HEK293 (cell line): ENCODE measurements at regions not wholly inside any gene's neighbourhood (a gene's known extent, or its start where the extent isn't known, plus 50 kb on each side); places are given as distances from the start of the nearest gene placed in this dataset.
A peak's percentile ranks its signal among the peaks of the same experiment; 100 is the strongest.

Source experiments
- FEZF1 ChIP-seq: fragments of 450-650 bp; formaldehyde crosslinking; IDR thresholded peaks from 2 replicates; pipeline ENCODE4 v1.5.1; 2016; ENCODE audit warnings: missing biosample characterization, missing genetic modification characterization
- KLF16 ChIP-seq: fragments of 450-650 bp; formaldehyde crosslinking; IDR thresholded peaks from 2 replicates; pipeline ENCODE4 v1.5.1; 2017; ENCODE audit warnings: missing biosample characterization, missing genetic modification characterization
- KLF8 ChIP-seq: fragments of 450-650 bp; formaldehyde crosslinking; IDR thresholded peaks from 2 replicates; pipeline ENCODE4 v1.5.1; 2016; ENCODE audit warnings: missing biosample characterization, missing genetic modification characterization
- OSR2 ChIP-seq: fragments of 450-650 bp; formaldehyde crosslinking; IDR thresholded peaks from 2 replicates; pipeline ENCODE4 v1.5.1; 2016; ENCODE audit warnings: missing biosample characterization, missing genetic modification characterization
- PATZ1 ChIP-seq: fragments of 450-650 bp; formaldehyde crosslinking; IDR thresholded peaks from 2 replicates; pipeline ENCODE4 v1.5.1; 2016; ENCODE audit warnings: missing biosample characterization, missing genetic modification characterization
- REPIN1 ChIP-seq: fragments of 450-650 bp; formaldehyde crosslinking; IDR thresholded peaks from 2 replicates; pipeline ENCODE4 v1.5.1; 2017; ENCODE audit warnings: missing biosample characterization, missing genetic modification characterization, low read depth
- SP7 ChIP-seq: fragments of 450-650 bp; formaldehyde crosslinking; IDR thresholded peaks from 2 replicates; pipeline ENCODE4 v1.5.1; 2016; ENCODE audit warnings: missing biosample characterization, missing genetic modification characterization
- TRIM28 ChIP-seq: IDR thresholded peaks from 2 replicates; pipeline ENCODE4 v1.6.1; 2011; ENCODE audit warnings: low read length, control low read depth, borderline replicate concordance
- WT1 ChIP-seq: fragments of 450-650 bp; formaldehyde crosslinking; IDR thresholded peaks from 2 replicates; pipeline ENCODE4 v1.5.1; 2016; ENCODE audit warnings: missing biosample characterization, missing genetic modification characterization
- ZBTB17 ChIP-seq: fragments of 450-650 bp; formaldehyde crosslinking; IDR thresholded peaks from 2 replicates; pipeline ENCODE4 v1.5.1; 2016; ENCODE audit warnings: missing biosample characterization, missing genetic modification characterization
- ZBTB8A ChIP-seq: fragments of 450-650 bp; formaldehyde crosslinking; IDR thresholded peaks from 2 replicates; pipeline ENCODE4 v1.5.1; 2016; ENCODE audit warnings: missing biosample characterization, missing genetic modification characterization
- ZFP69B ChIP-seq: fragments of 450-650 bp; formaldehyde crosslinking; IDR thresholded peaks from 2 replicates; pipeline ENCODE4 v1.5.1; 2016; ENCODE audit warnings: missing biosample characterization, missing genetic modification characterization
- ZNF146 ChIP-seq: fragments of 450-650 bp; formaldehyde crosslinking; IDR thresholded peaks from 2 replicates; pipeline ENCODE4 v1.5.1; 2016; ENCODE audit warnings: missing biosample characterization, missing genetic modification characterization
- ZNF157 ChIP-seq: fragments of 450-650 bp; formaldehyde crosslinking; IDR thresholded peaks from 2 replicates; pipeline ENCODE4 v1.5.1; 2016; ENCODE audit warnings: missing biosample characterization, missing genetic modification characterization
- ZNF169 ChIP-seq: fragments of 450-650 bp; formaldehyde crosslinking; IDR thresholded peaks from 2 replicates; pipeline ENCODE4 v1.5.1; 2016; ENCODE audit warnings: missing biosample characterization, missing genetic modification characterization
- ZNF175 ChIP-seq: fragments of 450-650 bp; formaldehyde crosslinking; IDR thresholded peaks from 2 replicates; pipeline ENCODE4 v1.5.1; 2016; ENCODE audit warnings: missing biosample characterization, missing genetic modification characterization
- ZNF184 ChIP-seq: fragments of 450-650 bp; IDR thresholded peaks from 2 replicates; pipeline ENCODE4 v1.5.1; 2018; ENCODE audit warnings: missing biosample characterization, mild to moderate bottlenecking, missing genetic modification characterization
- ZNF19 ChIP-seq: fragments of 450-650 bp; formaldehyde crosslinking; IDR thresholded peaks from 2 replicates; pipeline ENCODE4; 2016; ENCODE audit warnings: missing biosample characterization, missing genetic modification characterization, low read depth
- ZNF473 ChIP-seq: fragments of 450-650 bp; formaldehyde crosslinking; IDR thresholded peaks from 2 replicates; pipeline ENCODE4 v1.5.1; 2017; ENCODE audit warnings: missing biosample characterization, missing genetic modification characterization
- ZNF529 ChIP-seq: fragments of 450-650 bp; formaldehyde crosslinking; IDR thresholded peaks from 2 replicates; pipeline ENCODE4 v1.5.1; 2017; ENCODE audit warnings: missing genetic modification characterization, missing biosample characterization; ENCODE audit not compliant: insufficient replicate concordance
- ZNF544 ChIP-seq: fragments of 450-650 bp; formaldehyde crosslinking; IDR thresholded peaks from 2 replicates; pipeline ENCODE4 v1.5.0; 2017; ENCODE audit warnings: missing biosample characterization, missing genetic modification characterization
- ZNF549 ChIP-seq: fragments of 450-650 bp; IDR thresholded peaks from 2 replicates; pipeline ENCODE4 v1.5.1; 2018; ENCODE audit warnings: missing biosample characterization, missing genetic modification characterization, mild to moderate bottlenecking, inconsistent platforms, moderate library complexity
- ZNF626 ChIP-seq: fragments of 450-650 bp; sonication (Bioruptor Pico); formaldehyde crosslinking; IDR thresholded peaks from 2 replicates; pipeline ENCODE4 v1.5.1; 2018; ENCODE audit warnings: missing biosample characterization, missing genetic modification characterization, inconsistent platforms
- ZNF704 ChIP-seq: fragments of 450-650 bp; formaldehyde crosslinking; IDR thresholded peaks from 2 replicates; pipeline ENCODE4 v1.5.1; 2016; ENCODE audit warnings: missing biosample characterization, missing genetic modification characterization
- ZNF768 ChIP-seq: fragments of 450-650 bp; formaldehyde crosslinking; IDR thresholded peaks from 2 replicates; pipeline ENCODE4 v1.5.1; 2018; ENCODE audit warnings: missing biosample characterization, mild to moderate bottlenecking, missing genetic modification characterization
- ZSCAN23 ChIP-seq: fragments of 450-650 bp; formaldehyde crosslinking; IDR thresholded peaks from 2 replicates; pipeline ENCODE4 v1.5.1; 2016; ENCODE audit warnings: missing biosample characterization, missing genetic modification characterization
- ZXDB ChIP-seq: fragments of 450-650 bp; formaldehyde crosslinking; IDR thresholded peaks from 2 replicates; pipeline ENCODE4 v1.5.1; 2016; ENCODE audit warnings: missing biosample characterization, missing genetic modification characterization
- TF ChIP-seq, protein P1 (sequence below): fragments of 450-650 bp; formaldehyde crosslinking; conservative IDR thresholded peaks from 2 replicates; pipeline ENCODE4 v1.5.1; 2016; ENCODE audit warnings: low read depth, missing biosample characterization, missing genetic modification characterization
- TF ChIP-seq, protein P2 (sequence below): fragments of 450-650 bp; formaldehyde crosslinking; IDR thresholded peaks from 2 replicates; pipeline ENCODE4 v1.5.1; 2017; ENCODE audit warnings: missing biosample characterization, missing genetic modification characterization
- TF ChIP-seq, protein P3 (sequence below): fragments of 450-650 bp; formaldehyde crosslinking; IDR thresholded peaks from 2 replicates; pipeline ENCODE4 v1.5.1; 2016; ENCODE audit warnings: missing biosample characterization, missing genetic modification characterization

GRCh38 chr12:65540140-65540539 lies 261.7 kb downstream of the MSRB3 start (continued):
- TF ChIP-seq, protein P1, sequence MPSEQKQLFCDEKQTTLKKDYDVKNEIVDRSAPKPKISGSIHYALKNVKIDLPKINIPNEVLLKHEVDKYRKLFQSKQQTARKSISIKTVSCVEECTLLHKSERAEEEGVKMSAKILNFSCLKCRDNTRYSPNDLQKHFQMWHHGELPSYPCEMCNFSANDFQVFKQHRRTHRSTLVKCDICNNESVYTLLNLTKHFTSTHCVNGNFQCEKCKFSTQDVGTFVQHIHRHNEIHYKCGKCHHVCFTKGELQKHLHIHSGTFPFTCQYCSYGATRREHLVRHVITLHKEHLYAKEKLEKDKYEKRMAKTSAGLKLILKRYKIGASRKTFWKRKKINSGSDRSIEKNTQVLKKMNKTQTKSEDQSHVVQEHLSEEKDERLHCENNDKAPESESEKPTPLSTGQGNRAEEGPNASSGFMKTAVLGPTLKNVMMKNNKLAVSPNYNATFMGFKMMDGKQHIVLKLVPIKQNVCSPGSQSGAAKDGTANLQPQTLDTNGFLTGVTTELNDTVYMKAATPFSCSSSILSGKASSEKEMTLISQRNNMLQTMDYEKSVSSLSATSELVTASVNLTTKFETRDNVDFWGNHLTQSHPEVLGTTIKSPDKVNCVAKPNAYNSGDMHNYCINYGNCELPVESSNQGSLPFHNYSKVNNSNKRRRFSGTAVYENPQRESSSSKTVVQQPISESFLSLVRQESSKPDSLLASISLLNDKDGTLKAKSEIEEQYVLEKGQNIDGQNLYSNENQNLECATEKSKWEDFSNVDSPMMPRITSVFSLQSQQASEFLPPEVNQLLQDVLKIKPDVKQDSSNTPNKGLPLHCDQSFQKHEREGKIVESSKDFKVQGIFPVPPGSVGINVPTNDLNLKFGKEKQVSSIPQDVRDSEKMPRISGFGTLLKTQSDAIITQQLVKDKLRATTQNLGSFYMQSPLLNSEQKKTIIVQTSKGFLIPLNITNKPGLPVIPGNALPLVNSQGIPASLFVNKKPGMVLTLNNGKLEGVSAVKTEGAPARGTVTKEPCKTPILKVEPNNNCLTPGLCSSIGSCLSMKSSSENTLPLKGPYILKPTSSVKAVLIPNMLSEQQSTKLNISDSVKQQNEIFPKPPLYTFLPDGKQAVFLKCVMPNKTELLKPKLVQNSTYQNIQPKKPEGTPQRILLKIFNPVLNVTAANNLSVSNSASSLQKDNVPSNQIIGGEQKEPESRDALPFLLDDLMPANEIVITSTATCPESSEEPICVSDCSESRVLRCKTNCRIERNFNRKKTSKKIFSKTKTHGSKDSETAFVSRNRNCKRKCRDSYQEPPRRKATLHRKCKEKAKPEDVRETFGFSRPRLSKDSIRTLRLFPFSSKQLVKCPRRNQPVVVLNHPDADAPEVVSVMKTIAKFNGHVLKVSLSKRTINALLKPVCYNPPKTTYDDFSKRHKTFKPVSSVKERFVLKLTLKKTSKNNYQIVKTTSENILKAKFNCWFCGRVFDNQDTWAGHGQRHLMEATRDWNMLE (tag by site-specific recombination) = peak; percentile 41; the same call in 1 of the 2 replicates
- TF ChIP-seq PATZ1 (tag by site-specific recombination) (no peak), ZNF473 (tag by site-specific recombination) (no peak), ZNF184 (tag by site-specific recombination) (no peak), KLF16 (tag by site-specific recombination) (no peak), ZXDB (tag by site-specific recombination) (peak; percentile 29; the same call in 1 of the 2 replicates), ZSCAN23 (tag by site-specific recombination) (no peak), KLF8 (no peak), ZNF549 (tag by site-specific recombination) (no peak), ZNF529 (peak; percentile 24), ZNF146 (no peak), ZNF157 (tag by site-specific recombination) (no peak), OSR2 (tag by site-specific recombination) (no peak), ZNF626 (peak; percentile 74; the same call in 1 of the 2 replicates), ZNF768 (no peak), SP7 (peak; percentile 51), ZNF544 (no peak), ZNF175 (tag by site-specific recombination) (no peak), ZBTB17 (tag by site-specific recombination) (no peak), REPIN1 (tag by site-specific recombination) (no peak), ZFP69B (tag by site-specific recombination) (no peak), ZBTB8A (tag by site-specific recombination) (no peak), TRIM28 (peak; percentile 83), ZNF704 (tag by site-specific recombination) (no peak), ZNF169 (tag by site-specific recombination) (no peak), WT1 (tag by site-specific recombination) (no peak), FEZF1 (tag by site-specific recombination) (no peak), ZNF19 (no peak)
- TF ChIP-seq, protein P2, sequence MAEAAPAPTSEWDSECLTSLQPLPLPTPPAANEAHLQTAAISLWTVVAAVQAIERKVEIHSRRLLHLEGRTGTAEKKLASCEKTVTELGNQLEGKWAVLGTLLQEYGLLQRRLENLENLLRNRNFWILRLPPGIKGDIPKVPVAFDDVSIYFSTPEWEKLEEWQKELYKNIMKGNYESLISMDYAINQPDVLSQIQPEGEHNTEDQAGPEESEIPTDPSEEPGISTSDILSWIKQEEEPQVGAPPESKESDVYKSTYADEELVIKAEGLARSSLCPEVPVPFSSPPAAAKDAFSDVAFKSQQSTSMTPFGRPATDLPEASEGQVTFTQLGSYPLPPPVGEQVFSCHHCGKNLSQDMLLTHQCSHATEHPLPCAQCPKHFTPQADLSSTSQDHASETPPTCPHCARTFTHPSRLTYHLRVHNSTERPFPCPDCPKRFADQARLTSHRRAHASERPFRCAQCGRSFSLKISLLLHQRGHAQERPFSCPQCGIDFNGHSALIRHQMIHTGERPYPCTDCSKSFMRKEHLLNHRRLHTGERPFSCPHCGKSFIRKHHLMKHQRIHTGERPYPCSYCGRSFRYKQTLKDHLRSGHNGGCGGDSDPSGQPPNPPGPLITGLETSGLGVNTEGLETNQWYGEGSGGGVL (tag by site-specific recombination) = no peak
- TF ChIP-seq, protein P3, sequence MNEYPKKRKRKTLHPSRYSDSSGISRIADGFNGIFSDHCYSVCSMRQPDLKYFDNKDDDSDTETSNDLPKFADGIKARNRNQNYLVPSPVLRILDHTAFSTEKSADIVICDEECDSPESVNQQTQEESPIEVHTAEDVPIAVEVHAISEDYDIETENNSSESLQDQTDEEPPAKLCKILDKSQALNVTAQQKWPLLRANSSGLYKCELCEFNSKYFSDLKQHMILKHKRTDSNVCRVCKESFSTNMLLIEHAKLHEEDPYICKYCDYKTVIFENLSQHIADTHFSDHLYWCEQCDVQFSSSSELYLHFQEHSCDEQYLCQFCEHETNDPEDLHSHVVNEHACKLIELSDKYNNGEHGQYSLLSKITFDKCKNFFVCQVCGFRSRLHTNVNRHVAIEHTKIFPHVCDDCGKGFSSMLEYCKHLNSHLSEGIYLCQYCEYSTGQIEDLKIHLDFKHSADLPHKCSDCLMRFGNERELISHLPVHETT (tag by site-specific recombination) = no peak
